SU-DHL-6 (cell line): ENCODE measurements at regions not wholly inside any gene's neighbourhood (a gene's known extent, or its start where the extent isn't known, plus 50 kb on each side); places are given as distances from the start of the nearest gene placed in this dataset.

ENCODE experiments used
- EZH2phosphoT487 ChIP-seq: fragments of 200-600 bp; sonication (generic), shearing (Covaris generic); conservative IDR thresholded peaks from 2 replicates; pipeline ENCODE4 v1.6.1; 2018; ENCODE audit warnings: mild to moderate bottlenecking, antibody characterized with exemption, low read length, moderate library complexity, mixed read lengths
- TF ChIP-seq, protein P1 (sequence below): fragments of 200-600 bp; sonication (generic); IDR thresholded peaks from one replicate; pipeline ENCODE4 v1.5.1; 2017; ENCODE audit warnings: antibody characterized with exemption, mild to moderate bottlenecking, low read length, moderate library complexity; ENCODE audit not compliant: insufficient read depth, poor library complexity, severe bottlenecking

DNA sequence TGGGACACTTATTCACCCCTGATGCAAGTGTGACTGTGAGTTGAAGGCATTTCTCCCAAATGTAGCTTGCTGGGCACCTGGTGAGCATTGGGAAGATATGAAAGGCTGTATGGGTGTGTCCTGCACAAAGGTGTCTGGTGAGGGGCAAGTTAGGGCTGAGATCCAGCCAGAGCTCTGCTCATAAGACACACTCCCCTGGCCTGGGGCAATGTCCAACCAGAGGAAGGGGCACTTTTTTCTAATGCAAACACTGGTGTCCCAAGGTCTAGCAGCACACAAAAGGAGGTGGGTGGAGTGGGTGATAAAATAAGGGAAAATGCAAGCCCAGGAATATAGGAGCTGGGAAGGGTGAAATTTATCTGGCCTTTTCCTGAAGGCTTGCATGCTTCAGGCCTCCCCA is 57.0 kb upstream of the TRABD2B start:
- TF ChIP-seq EZH2phosphoT487: no peak
- TF ChIP-seq, protein P1, sequence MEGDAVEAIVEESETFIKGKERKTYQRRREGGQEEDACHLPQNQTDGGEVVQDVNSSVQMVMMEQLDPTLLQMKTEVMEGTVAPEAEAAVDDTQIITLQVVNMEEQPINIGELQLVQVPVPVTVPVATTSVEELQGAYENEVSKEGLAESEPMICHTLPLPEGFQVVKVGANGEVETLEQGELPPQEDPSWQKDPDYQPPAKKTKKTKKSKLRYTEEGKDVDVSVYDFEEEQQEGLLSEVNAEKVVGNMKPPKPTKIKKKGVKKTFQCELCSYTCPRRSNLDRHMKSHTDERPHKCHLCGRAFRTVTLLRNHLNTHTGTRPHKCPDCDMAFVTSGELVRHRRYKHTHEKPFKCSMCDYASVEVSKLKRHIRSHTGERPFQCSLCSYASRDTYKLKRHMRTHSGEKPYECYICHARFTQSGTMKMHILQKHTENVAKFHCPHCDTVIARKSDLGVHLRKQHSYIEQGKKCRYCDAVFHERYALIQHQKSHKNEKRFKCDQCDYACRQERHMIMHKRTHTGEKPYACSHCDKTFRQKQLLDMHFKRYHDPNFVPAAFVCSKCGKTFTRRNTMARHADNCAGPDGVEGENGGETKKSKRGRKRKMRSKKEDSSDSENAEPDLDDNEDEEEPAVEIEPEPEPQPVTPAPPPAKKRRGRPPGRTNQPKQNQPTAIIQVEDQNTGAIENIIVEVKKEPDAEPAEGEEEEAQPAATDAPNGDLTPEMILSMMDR: no peak
